Trophoblast cell (in vitro differentiated cells and primary cell): ENCODE measurements at regions not wholly inside any gene's neighbourhood (a gene's known extent, or its start where the extent isn't known, plus 50 kb on each side); places are given as distances from the start of the nearest gene placed in this dataset.

ENCODE experiments used
- DNase-seq, 2 donors: peaks; one replicate each; pipeline ENCODE4 v3.0.0-alpha.2; 2016
- H2AFZ ChIP-seq: 2 replicates; pipeline ENCODE4 v1.6.1; 2013; ENCODE audit warnings: low read length, moderate library complexity, mild to moderate bottlenecking; ENCODE audit not compliant: insufficient read depth, poor library complexity
- H2AK5ac ChIP-seq: 2 replicates; pipeline ENCODE4 v1.6.1; 2013; ENCODE audit warnings: mild to moderate bottlenecking, low read length
- H2BK120ac ChIP-seq: 2 replicates; pipeline ENCODE4 v1.6.1; 2013; ENCODE audit warnings: low read length, mild to moderate bottlenecking, moderate library complexity; ENCODE audit not compliant: insufficient read depth, poor library complexity
- H2BK12ac ChIP-seq: 2 replicates; pipeline ENCODE4 v1.6.1; 2013; ENCODE audit warnings: mild to moderate bottlenecking, low read length, moderate library complexity
- H2BK5ac ChIP-seq: 2 replicates; pipeline ENCODE4 v1.6.1; 2013; ENCODE audit warnings: low read length, low read depth, moderate library complexity, mild to moderate bottlenecking; ENCODE audit not compliant: poor library complexity
- H3K14ac ChIP-seq: 2 replicates; pipeline ENCODE4 v1.6.1; 2013; ENCODE audit warnings: mild to moderate bottlenecking, low read length
- H3K18ac ChIP-seq: 2 replicates; pipeline ENCODE4 v1.6.1; 2013; ENCODE audit warnings: mild to moderate bottlenecking, low read length
- H3K23ac ChIP-seq: 2 replicates; pipeline ENCODE4 v1.6.1; 2013; ENCODE audit warnings: low read length
- H3K27ac ChIP-seq: 2 replicates; pipeline ENCODE4 v1.5.1; 2013; ENCODE audit warnings: low read depth, mild to moderate bottlenecking, inconsistent platforms, low read length, moderate library complexity
- H3K27me3 ChIP-seq: 2 replicates; pipeline ENCODE4 v1.6.1; 2013; ENCODE audit warnings: inconsistent platforms, mild to moderate bottlenecking, low read length, moderate library complexity; ENCODE audit not compliant: insufficient read depth
- H3K36me3 ChIP-seq, 2 experiments: 1 replicate in 1 of 2; 2 replicates in 1 of 2; pipeline ENCODE4 v1.6.1; 2013; ENCODE audit warnings: low read length in 2 of 2, mild to moderate bottlenecking in 2 of 2, moderate library complexity in 1 of 2; ENCODE audit not compliant: insufficient read depth in 2 of 2, control insufficient read depth in 1 of 2
- H3K4ac ChIP-seq: 2 replicates; pipeline ENCODE4 v1.6.1; 2013; ENCODE audit warnings: low read depth, mild to moderate bottlenecking, low read length, moderate library complexity
- H3K4me1 ChIP-seq, 2 experiments: 1 replicate in 1 of 2; 2 replicates in 1 of 2; pipeline ENCODE4 v1.6.1; 2013; ENCODE audit warnings: low read length in 2 of 2, mild to moderate bottlenecking in 2 of 2, moderate library complexity in 1 of 2; ENCODE audit not compliant: insufficient read depth in 2 of 2, control insufficient read depth in 1 of 2
- H3K4me2 ChIP-seq: 2 replicates; pipeline ENCODE4 v1.6.1; 2013; ENCODE audit warnings: inconsistent platforms, mild to moderate bottlenecking, low read length, moderate library complexity
- H3K4me3 ChIP-seq: 2 replicates; pipeline ENCODE4 v1.5.1; 2013; ENCODE audit warnings: mild to moderate bottlenecking, low read depth, low read length, inconsistent platforms
- H3K79me1 ChIP-seq: one replicate; pipeline ENCODE4 v1.6.1; 2013; ENCODE audit warnings: low read length
- H3K79me2 ChIP-seq: 2 replicates; pipeline ENCODE4 v1.6.1; 2013; ENCODE audit warnings: low read length, mild to moderate bottlenecking; ENCODE audit not compliant: control insufficient read depth, insufficient read depth, poor library complexity
- H3K9ac ChIP-seq: 2 replicates; pipeline ENCODE4 v1.6.1; 2013; ENCODE audit warnings: mild to moderate bottlenecking, low read length
- H3K9me3 ChIP-seq: 2 replicates; pipeline ENCODE4 v1.6.1; 2013; ENCODE audit warnings: low read depth, mild to moderate bottlenecking, control low read depth, inconsistent platforms, low read length; ENCODE audit not compliant: insufficient read depth
- H4K12ac ChIP-seq: 2 replicates; pipeline ENCODE4 v1.6.1; 2013; ENCODE audit warnings: low read depth, mild to moderate bottlenecking, low read length, moderate library complexity
- H4K8ac ChIP-seq: 2 replicates; pipeline ENCODE4 v1.6.1; 2013; ENCODE audit warnings: low read depth, mild to moderate bottlenecking, low read length, moderate library complexity
- H4K91ac ChIP-seq: one replicate; pipeline ENCODE4 v1.6.1; 2013; ENCODE audit warnings: low read depth, mild to moderate bottlenecking, low read length, moderate library complexity
- WGBS: extraction: QIAGEN DNeasy Blood & Tissue Kit; methylation state at CpG from one replicate; pipeline ENCODE4 v1.1.7; 2013; ENCODE audit warnings: missing lambda C conversion rate; ENCODE audit not compliant: insufficient read length, insufficient coverage; ENCODE audit errors: extremely low coverage; 5-methylcytosine and 5-hydroxymethylcytosine counted together

- Histone ChIP-seq H2BK120ac (no peak overlapping the region), H3K23ac (no peak overlapping the region), H2AFZ (no peak overlapping the region), H4K12ac (no peak overlapping the region), H3K27ac (no peak overlapping the region), H3K36me3 (no peaks in the 10 kb centered on the region), H3K9ac (no peak overlapping the region), H3K79me1 (no peaks in the 10 kb centered on the region), H3K27me3 (no peaks in the 10 kb centered on the region), H3K14ac (no peak overlapping the region), H4K91ac (no peak overlapping the region), H3K4me2 (no peak overlapping the region), H3K4me1 (no peaks in the 10 kb centered on the region), H2BK12ac (no peak overlapping the region), H3K4me3 (no peak overlapping the region), H3K9me3 (no peaks in the 10 kb centered on the region), H3K4ac (no peak overlapping the region), H3K79me2 (no peaks in the 10 kb centered on the region), H2BK5ac (no peak overlapping the region), H4K8ac (no peak overlapping the region), H3K18ac (no peak overlapping the region), H2AK5ac (no peak overlapping the region)
- WGBS = no CpG with 5 or more reads among the region's 1 CpG
- DNase-seq = no peak
Observed at GRCh38 chr5:86095092-86095491, 522.6 kb upstream of the COX7C start.

- Histone ChIP-seq H2BK120ac (no peak overlapping the region), H3K9ac (no peak overlapping the region), H3K36me3 (no peaks in the 10 kb centered on the region), H3K4me1 (no peaks in the 10 kb centered on the region), H3K9me3 (no peaks in the 10 kb centered on the region), H3K27ac (no peak overlapping the region), H3K14ac (no peak overlapping the region), H4K12ac (no peak overlapping the region), H2AFZ (no peak overlapping the region), H4K91ac (no peak overlapping the region), H3K79me2 (no peaks in the 10 kb centered on the region), H2BK12ac (no peak overlapping the region), H3K4ac (no peak overlapping the region), H3K79me1 (no peaks in the 10 kb centered on the region), H3K4me3 (no peak overlapping the region), H3K4me2 (no peak overlapping the region), H3K27me3 (no peaks in the 10 kb centered on the region), H3K23ac (no peak overlapping the region), H3K18ac (no peak overlapping the region), H2BK5ac (no peak overlapping the region), H2AK5ac (no peak overlapping the region), H4K8ac (no peak overlapping the region)
- WGBS = no CpG with 5 or more reads among the region's 6 CpGs
- DNase-seq = no peak
Observed at GRCh38 chr5:86101966-86102365, 515.8 kb upstream of the COX7C start.

DNA sequence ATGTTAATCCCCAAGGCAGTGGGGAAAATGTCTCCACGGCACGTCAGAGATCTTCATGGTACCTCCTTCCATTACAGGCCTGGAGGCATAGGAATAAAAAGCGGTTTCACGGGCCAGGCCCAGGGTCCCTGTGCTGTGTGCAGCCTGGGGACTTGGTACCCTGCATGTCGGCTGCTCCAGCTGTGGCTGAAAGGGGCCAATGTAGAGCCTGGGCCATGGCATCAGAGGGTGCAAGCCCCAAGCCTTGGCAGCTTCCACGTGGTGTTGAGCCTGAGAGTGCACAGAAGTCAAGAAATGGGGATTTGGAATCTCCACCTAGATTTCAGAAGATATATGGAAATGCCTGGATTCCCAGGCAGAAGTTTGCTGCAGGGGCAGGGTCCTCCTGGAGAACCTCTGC lies 508.9 kb upstream of the COX7C start:
- no peaks in the 10 kb centered on the region for H3K9me3 ChIP-seq
- no peak for DNase-seq
- no peak overlapping the region for H3K4me3 ChIP-seq
- H4K8ac ChIP-seq = no peak overlapping the region
- no peak overlapping the region for H3K18ac ChIP-seq
- H3K27ac ChIP-seq = no peak overlapping the region
- H3K4me2 ChIP-seq = no peak overlapping the region
- no peak overlapping the region for H2BK120ac ChIP-seq
- no peaks in the 10 kb centered on the region for H3K79me1 ChIP-seq
- H3K4me1 ChIP-seq = no peaks in the 10 kb centered on the region
- no peaks in the 10 kb centered on the region for H3K36me3 ChIP-seq
- no peak overlapping the region for H3K14ac ChIP-seq
- no peaks in the 10 kb centered on the region for H3K79me2 ChIP-seq
- H3K4ac ChIP-seq = no peak overlapping the region
- no peak overlapping the region for H4K91ac ChIP-seq
- H3K9ac ChIP-seq = no peak overlapping the region
- H4K12ac ChIP-seq = no peak overlapping the region
- no peaks in the 10 kb centered on the region for H3K27me3 ChIP-seq
- H2BK5ac ChIP-seq = no peak overlapping the region
- no CpG with 5 or more reads among the region's 6 CpGs for WGBS
- H2AK5ac ChIP-seq = no peak overlapping the region
- no peak overlapping the region for H2BK12ac ChIP-seq
- no peak overlapping the region for H2AFZ ChIP-seq
- no peak overlapping the region for H3K23ac ChIP-seq

GRCh38 chr5:86112249-86112648 lies 505.5 kb upstream of the COX7C start:
- Histone ChIP-seq H2BK12ac (no peak overlapping the region), H2AFZ (no peak overlapping the region), H2AK5ac (no peak overlapping the region), H3K23ac (no peak overlapping the region), H3K4me2 (no peak overlapping the region), H4K12ac (no peak overlapping the region), H3K18ac (no peak overlapping the region), H3K36me3 (no peaks in the 10 kb centered on the region), H3K14ac (no peak overlapping the region), H3K27ac (no peak overlapping the region), H3K4me3 (no peak overlapping the region), H3K79me2 (no peaks in the 10 kb centered on the region), H4K91ac (no peak overlapping the region), H2BK5ac (no peak overlapping the region), H3K27me3 (no peaks in the 10 kb centered on the region), H3K9ac (no peak overlapping the region), H2BK120ac (no peak overlapping the region), H3K4ac (no peak overlapping the region), H3K9me3 (no peaks in the 10 kb centered on the region), H3K4me1 (no peaks in the 10 kb centered on the region), H3K79me1 (no peaks in the 10 kb centered on the region), H4K8ac (no peak overlapping the region)
- DNase-seq = no peak

- Histone ChIP-seq H3K27ac (no peak overlapping the region), H3K9me3 (no peaks in the 10 kb centered on the region), H3K9ac (no peak overlapping the region), H2BK5ac (no peak overlapping the region), H3K4ac (no peak overlapping the region), H3K79me1 (no peaks in the 10 kb centered on the region), H2AFZ (no peak overlapping the region), H3K4me2 (no peak overlapping the region), H4K12ac (no peak overlapping the region), H3K18ac (no peak overlapping the region), H3K4me3 (no peak overlapping the region), H3K79me2 (no peaks in the 10 kb centered on the region), H3K4me1 (no peaks in the 10 kb centered on the region), H3K23ac (no peak overlapping the region), H4K91ac (no peak overlapping the region), H3K36me3 (no peaks in the 10 kb centered on the region), H2BK120ac (no peak overlapping the region), H3K27me3 (no peaks in the 10 kb centered on the region), H2AK5ac (no peak overlapping the region), H2BK12ac (no peak overlapping the region), H4K8ac (no peak overlapping the region), H3K14ac (no peak overlapping the region)
- DNase-seq = no peak
- WGBS = no CpG with 5 or more reads among the region's 1 CpG
Observed at GRCh38 chr5:86115164-86115563, 502.6 kb upstream of the COX7C start.
